IMR-90 (cell line): ENCODE measurements at regions not wholly inside any gene's neighbourhood (a gene's known extent, or its start where the extent isn't known, plus 50 kb on each side); places are given as distances from the start of the nearest gene placed in this dataset.

Experiments used
- ATAC-seq: fragments of 200-7000 bp; cut with Tn5 transposase; 2 replicates; pipeline ENCODE4 v1.9.1; 2020; ENCODE audit warnings: low read depth, mild to moderate bottlenecking, moderate library complexity
- BruUV-seq: library from RNA; stranded (reverse); fragments of 400-500 nt; replicated peaks from 2 replicates; lab custom pipeline; 2021; lab: Mats Ljungman, UMichigan
- CTCF ChIA-PET: fragments of 300-600 bp; formaldehyde crosslinking; extraction: SDS; loops from one replicate; lab custom pipeline; 2021; ENCODE audit warnings: antibody characterized with exemption; lab: Yijun Ruan, JAX
- POLR2A ChIA-PET: fragments of 300-600 bp; sonication (Branson Sonifier 250); formaldehyde crosslinking; loops from one replicate; lab custom pipeline; 2022; ENCODE audit warnings: antibody characterized with exemption; ENCODE audit not compliant: unreplicated experiment; lab: Charles Lee
- DNase-seq: peaks from one replicate; pipeline ENCODE4 v3.0.0; 2013
- H2AFZ ChIP-seq: replicated peaks from 2 replicates; pipeline ENCODE3; 2013; ENCODE audit warnings: low read length, mild to moderate bottlenecking; ENCODE audit not compliant: poor library complexity
- H2AK5ac ChIP-seq: 2 replicates; pipeline ENCODE4 v1.6.1; 2013; ENCODE audit warnings: low read depth, low read length, inconsistent platforms
- H2AK9ac ChIP-seq: replicated peaks from 2 replicates; pipeline ENCODE3; 2013; ENCODE audit warnings: mild to moderate bottlenecking, low read depth, low read length, moderate library complexity; ENCODE audit not compliant: poor library complexity
- H2BK120ac ChIP-seq: 2 replicates; pipeline ENCODE4 v1.6.1; 2013; ENCODE audit warnings: low read depth, low read length, inconsistent platforms
- H2BK15ac ChIP-seq: 3 replicates; pipeline ENCODE4 v1.6.1; 2013; ENCODE audit warnings: low read depth, low read length, inconsistent platforms
- H2BK20ac ChIP-seq: 2 replicates; pipeline ENCODE4 v1.6.1; 2013; ENCODE audit warnings: low read depth, mild to moderate bottlenecking, inconsistent platforms, low read length, moderate library complexity
- H2BK5ac ChIP-seq: 2 replicates; pipeline ENCODE4 v1.6.1; 2013; ENCODE audit warnings: mild to moderate bottlenecking, low read depth, low read length, inconsistent platforms; ENCODE audit not compliant: poor library complexity, severe bottlenecking
- H3K14ac ChIP-seq: replicated peaks from 2 replicates; pipeline ENCODE4 v1.6.1; 2013; ENCODE audit warnings: low read depth, low read length, inconsistent platforms
- H3K18ac ChIP-seq: 2 replicates; pipeline ENCODE4 v1.6.1; 2013; ENCODE audit warnings: low read depth, low read length, control low read depth
- H3K23ac ChIP-seq: 2 replicates; pipeline ENCODE4 v1.6.1; 2013; ENCODE audit warnings: low read depth, low read length, inconsistent platforms
- H3K27ac ChIP-seq: 2 replicates; pipeline ENCODE4 v1.5.1; 2013; ENCODE audit warnings: mild to moderate bottlenecking, control low read depth, low read length; ENCODE audit not compliant: insufficient read depth
- H3K27me3 ChIP-seq: 2 replicates; pipeline ENCODE4 v1.6.1; 2013; ENCODE audit warnings: low read length; ENCODE audit not compliant: control insufficient read depth, insufficient read depth
- H3K36me3 ChIP-seq: 2 replicates; pipeline ENCODE4 v1.6.1; 2013; ENCODE audit warnings: low read length, mixed read lengths; ENCODE audit not compliant: control insufficient read depth, insufficient read depth
- H3K4ac ChIP-seq: 2 replicates; pipeline ENCODE4 v1.6.1; 2013; ENCODE audit warnings: low read depth, low read length, inconsistent platforms
- H3K4me1 ChIP-seq: 2 replicates; pipeline ENCODE4 v1.6.1; 2013; ENCODE audit warnings: low read length, mixed read lengths; ENCODE audit not compliant: control insufficient read depth, insufficient read depth
- H3K4me2 ChIP-seq: 2 replicates; pipeline ENCODE4 v1.6.1; 2013; ENCODE audit warnings: low read depth, mild to moderate bottlenecking, control low read depth, low read length, moderate library complexity
- H3K4me3 ChIP-seq: 2 replicates; pipeline ENCODE4 v1.5.1; 2013; ENCODE audit warnings: low read depth, mild to moderate bottlenecking, control low read depth, low read length, moderate library complexity; ENCODE audit not compliant: insufficient read depth
- H3K56ac ChIP-seq: 2 replicates; pipeline ENCODE4 v1.6.1; 2013; ENCODE audit warnings: low read length, inconsistent platforms; ENCODE audit not compliant: insufficient read depth; ENCODE audit errors: extremely low read depth
- H3K79me1 ChIP-seq, 2 experiments: 2 replicates each; pipeline ENCODE4 v1.6.1; 2013; ENCODE audit warnings: low read length in 2 of 2, inconsistent platforms in 1 of 2, low read depth in 1 of 2
- H3K9ac ChIP-seq: 2 replicates; pipeline ENCODE4 v1.6.1; 2013; ENCODE audit warnings: low read depth, low read length, control low read depth
- H3K9me1 ChIP-seq: 2 replicates; pipeline ENCODE4 v1.6.1; 2013; ENCODE audit warnings: low read length, inconsistent platforms; ENCODE audit not compliant: insufficient read depth
- H3K9me3 ChIP-seq: 2 replicates; pipeline ENCODE4 v1.6.1; 2013; ENCODE audit warnings: low read length; ENCODE audit not compliant: control insufficient read depth, insufficient read depth
- H4K20me1 ChIP-seq: 2 replicates; pipeline ENCODE4 v1.6.1; 2013; ENCODE audit warnings: low read length, inconsistent platforms; ENCODE audit not compliant: insufficient read depth
- H4K5ac ChIP-seq: 2 replicates; pipeline ENCODE4 v1.6.1; 2013; ENCODE audit warnings: mild to moderate bottlenecking, low read depth, low read length, control low read depth
- H4K8ac ChIP-seq, 2 experiments: 2 replicates each; pipeline ENCODE4 v1.6.1; 2013; ENCODE audit warnings: low read depth in 2 of 2, low read length in 2 of 2, control low read depth in 1 of 2, inconsistent platforms in 1 of 2
- H4K91ac ChIP-seq: 2 replicates; pipeline ENCODE4 v1.6.1; 2013; ENCODE audit warnings: low read depth, low read length, inconsistent platforms; ENCODE audit not compliant: insufficient read depth
- BHLHE40 ChIP-seq: fragments of 150-350 bp; IDR thresholded peaks from 2 replicates; pipeline ENCODE4 v1.6.1; 2016; ENCODE audit warnings: mild to moderate bottlenecking, low read depth, low read length
- CEBPB ChIP-seq: IDR thresholded peaks from 2 replicates; pipeline ENCODE4 v1.6.1; 2012; ENCODE audit warnings: low read depth, low read length, improper control_type of control experiment
- CHD1 ChIP-seq: IDR thresholded peaks from 2 replicates; pipeline ENCODE4 v1.6.1; 2012; ENCODE audit warnings: low read depth, low read length, improper control_type of control experiment
- FOS ChIP-seq: fragments of 150-350 bp; IDR thresholded peaks from 2 replicates; pipeline ENCODE4 v1.6.1; 2016; ENCODE audit warnings: low read depth, low read length
- MAFK ChIP-seq: IDR thresholded peaks from 2 replicates; pipeline ENCODE4 v1.6.1; 2012; ENCODE audit warnings: low read depth, low read length, improper control_type of control experiment
- MAZ ChIP-seq: IDR thresholded peaks from 2 replicates; pipeline ENCODE4 v1.6.1; 2012; ENCODE audit warnings: low read depth, mild to moderate bottlenecking, low read length, improper control_type of control experiment, moderate library complexity, borderline replicate concordance
- MXI1 ChIP-seq: IDR thresholded peaks from 2 replicates; pipeline ENCODE4 v1.6.1; 2012; ENCODE audit warnings: low read depth, mild to moderate bottlenecking, low read length, moderate library complexity, borderline replicate concordance
- NFE2L2 ChIP-seq: fragments of 150-350 bp; IDR thresholded peaks from 2 replicates; pipeline ENCODE4 v1.6.1; 2016; ENCODE audit warnings: low read depth, mild to moderate bottlenecking, low read length
- POLR2A ChIP-seq: IDR thresholded peaks from 2 replicates; pipeline ENCODE4 v1.6.1; 2012; ENCODE audit warnings: mild to moderate bottlenecking, low read depth, low read length
- RAD21 ChIP-seq: IDR thresholded peaks from 2 replicates; pipeline ENCODE4 v1.6.1; 2012; ENCODE audit warnings: low read length, improper control_type of control experiment
- RCOR1 ChIP-seq: IDR thresholded peaks from 2 replicates; pipeline ENCODE4 v1.6.1; 2012; ENCODE audit warnings: mild to moderate bottlenecking, low read length, improper control_type of control experiment; ENCODE audit not compliant: insufficient replicate concordance
- RFX5 ChIP-seq: IDR thresholded peaks from 2 replicates; pipeline ENCODE4 v1.8.0; 2012; ENCODE audit warnings: low read depth, mild to moderate bottlenecking, low read length, moderate library complexity
- SMC3 ChIP-seq: fragments of 150-350 bp; IDR thresholded peaks from 2 replicates; pipeline ENCODE4 v1.6.1; 2016; ENCODE audit warnings: low read depth, mild to moderate bottlenecking, antibody characterized with exemption, low read length, moderate library complexity
- WGBS, 2 experiments: methylation state at CpG; one replicate each; pipeline versions ENCODE4 v1.1.5 to v1.1.7; 2013; ENCODE audit warnings: missing lambda C conversion rate in 2 of 2; ENCODE audit not compliant: insufficient read length in 1 of 2; ENCODE audit errors: extremely low coverage in 2 of 2; 5-methylcytosine and 5-hydroxymethylcytosine counted together
- dilution Hi-C: fragments of 300-500 bp; cut with HindIII; formaldehyde crosslinking; loops from one replicate; pipeline ENCODE4 v1.14.3; 2018; ENCODE audit warnings: low sequenced_read_pairs; ENCODE audit not compliant: unreplicated experiment
- in situ Hi-C: fragments of 300-500 bp; cut with MboI; formaldehyde crosslinking; loops from 3 replicates; pipeline ENCODE4 v1.14.3; 2019; ENCODE audit warnings: low sequenced_read_pairs, inconsistent platforms, mixed read lengths
- intact Hi-C: fragments of 100-400 bp; cut with micrococcal nuclease; formaldehyde crosslinking; loops from 2 replicates; pipeline ENCODE4 v1.10.0; 2022
- TF ChIP-seq, protein P1 (sequence below): fragments of 150-350 bp; IDR thresholded peaks from 2 replicates; pipeline ENCODE4 v1.6.1; 2016; ENCODE audit warnings: low read depth, mild to moderate bottlenecking, low read length, moderate library complexity, borderline replicate concordance
- TF ChIP-seq, protein P2 (sequence below): conservative IDR thresholded peaks from 2 replicates; pipeline ENCODE4 v1.5.1; 2012; ENCODE audit warnings: mild to moderate bottlenecking, low read depth, low read length, improper control_type of control experiment
- TF ChIP-seq, protein P3 (sequence below): fragments of 150-350 bp; IDR thresholded peaks from 2 replicates; pipeline ENCODE4 v1.6.1; 2017; ENCODE audit warnings: mild to moderate bottlenecking, antibody characterized with exemption, low read length, low read depth

DNA sequence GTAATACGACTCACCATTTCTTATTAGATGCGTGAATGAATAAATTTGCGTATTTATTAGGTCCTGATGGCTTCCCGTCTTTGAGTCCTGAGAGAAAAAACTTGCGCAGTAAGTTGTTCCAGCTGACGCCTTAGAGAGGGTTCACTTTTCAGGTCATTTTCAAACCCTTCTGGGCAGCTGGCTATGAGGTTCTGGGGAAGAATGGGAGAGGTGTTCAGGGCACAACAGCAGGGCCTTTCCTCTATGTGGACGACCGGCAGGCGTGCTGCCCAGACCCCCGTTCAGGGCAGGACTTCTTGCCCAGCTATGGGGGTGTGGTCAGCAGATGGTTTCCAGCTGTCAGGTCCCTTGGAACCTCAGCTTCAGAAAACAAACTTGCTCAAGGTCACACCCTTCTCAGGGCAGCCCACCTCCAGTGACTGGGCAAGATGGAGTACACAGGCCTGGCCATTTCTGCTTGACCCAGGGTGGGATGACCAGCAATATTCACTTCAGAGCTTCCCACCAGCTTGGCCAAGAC lies 61.1 kb upstream of the TNP1 start:
- Histone ChIP-seq H3K56ac (no peak overlapping the region), H3K14ac (no peak overlapping the region), H4K5ac (no peak overlapping the region), H4K8ac (no peak overlapping the region), H3K4me3 (no peak overlapping the region), H3K79me1 (no peaks in the 10 kb centered on the region), H2BK120ac (no peak overlapping the region), H3K27me3 (no peaks in the 10 kb centered on the region), H2BK20ac (no peak overlapping the region), H3K9me1 (peaks cover 6% of the 10 kb centered on the region; the same call in 1 of the 2 replicates), H2AK5ac (no peak overlapping the region), H3K36me3 (no peaks in the 10 kb centered on the region), H2AK9ac (no peak overlapping the region), H4K20me1 (no peaks in the 10 kb centered on the region), H3K9ac (no peak overlapping the region), H2BK5ac (no peak overlapping the region), H3K23ac (no peak overlapping the region), H3K18ac (no peak overlapping the region), H3K9me3 (no peaks in the 10 kb centered on the region), H3K4ac (no peak overlapping the region), H2BK15ac (no peak overlapping the region), H2AFZ (no peak overlapping the region), H3K27ac (no peak overlapping the region), H4K91ac (no peak overlapping the region), H3K4me1 (peaks cover 3% of the 10 kb centered on the region; the same call in 1 of the 2 replicates), H3K4me2 (no peak overlapping the region)
- intact Hi-C loops (no loop called here), dilution Hi-C loops (no loop called here), in situ Hi-C loops (no loop called here)
- ATAC-seq (no peak), DNase-seq (no peak)
- CTCF ChIA-PET = no interaction called here
- WGBS, 2 experiments = 100% methylated on average over 4 of the region's 10 CpGs; no CpG with 5 or more reads in 1 of the 2 experiments
- BruUV-seq = no TSS peak
- POLR2A ChIA-PET = no interaction called here
- TF ChIP-seq POLR2A (no peak), NFE2L2 (no peak), MAZ (no peak), BHLHE40 (no peak), RFX5 (no peak), MXI1 (no peak), FOS (no peak), SMC3 (no peak), RCOR1 (no peak), CHD1 (no peak), MAFK (no peak), CEBPB (no peak), RAD21 (no peak)
- TF ChIP-seq, protein P1, sequence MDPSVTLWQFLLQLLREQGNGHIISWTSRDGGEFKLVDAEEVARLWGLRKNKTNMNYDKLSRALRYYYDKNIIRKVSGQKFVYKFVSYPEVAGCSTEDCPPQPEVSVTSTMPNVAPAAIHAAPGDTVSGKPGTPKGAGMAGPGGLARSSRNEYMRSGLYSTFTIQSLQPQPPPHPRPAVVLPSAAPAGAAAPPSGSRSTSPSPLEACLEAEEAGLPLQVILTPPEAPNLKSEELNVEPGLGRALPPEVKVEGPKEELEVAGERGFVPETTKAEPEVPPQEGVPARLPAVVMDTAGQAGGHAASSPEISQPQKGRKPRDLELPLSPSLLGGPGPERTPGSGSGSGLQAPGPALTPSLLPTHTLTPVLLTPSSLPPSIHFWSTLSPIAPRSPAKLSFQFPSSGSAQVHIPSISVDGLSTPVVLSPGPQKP = no peak
- TF ChIP-seq, protein P2, sequence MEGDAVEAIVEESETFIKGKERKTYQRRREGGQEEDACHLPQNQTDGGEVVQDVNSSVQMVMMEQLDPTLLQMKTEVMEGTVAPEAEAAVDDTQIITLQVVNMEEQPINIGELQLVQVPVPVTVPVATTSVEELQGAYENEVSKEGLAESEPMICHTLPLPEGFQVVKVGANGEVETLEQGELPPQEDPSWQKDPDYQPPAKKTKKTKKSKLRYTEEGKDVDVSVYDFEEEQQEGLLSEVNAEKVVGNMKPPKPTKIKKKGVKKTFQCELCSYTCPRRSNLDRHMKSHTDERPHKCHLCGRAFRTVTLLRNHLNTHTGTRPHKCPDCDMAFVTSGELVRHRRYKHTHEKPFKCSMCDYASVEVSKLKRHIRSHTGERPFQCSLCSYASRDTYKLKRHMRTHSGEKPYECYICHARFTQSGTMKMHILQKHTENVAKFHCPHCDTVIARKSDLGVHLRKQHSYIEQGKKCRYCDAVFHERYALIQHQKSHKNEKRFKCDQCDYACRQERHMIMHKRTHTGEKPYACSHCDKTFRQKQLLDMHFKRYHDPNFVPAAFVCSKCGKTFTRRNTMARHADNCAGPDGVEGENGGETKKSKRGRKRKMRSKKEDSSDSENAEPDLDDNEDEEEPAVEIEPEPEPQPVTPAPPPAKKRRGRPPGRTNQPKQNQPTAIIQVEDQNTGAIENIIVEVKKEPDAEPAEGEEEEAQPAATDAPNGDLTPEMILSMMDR = no peak
- TF ChIP-seq, protein P3, sequence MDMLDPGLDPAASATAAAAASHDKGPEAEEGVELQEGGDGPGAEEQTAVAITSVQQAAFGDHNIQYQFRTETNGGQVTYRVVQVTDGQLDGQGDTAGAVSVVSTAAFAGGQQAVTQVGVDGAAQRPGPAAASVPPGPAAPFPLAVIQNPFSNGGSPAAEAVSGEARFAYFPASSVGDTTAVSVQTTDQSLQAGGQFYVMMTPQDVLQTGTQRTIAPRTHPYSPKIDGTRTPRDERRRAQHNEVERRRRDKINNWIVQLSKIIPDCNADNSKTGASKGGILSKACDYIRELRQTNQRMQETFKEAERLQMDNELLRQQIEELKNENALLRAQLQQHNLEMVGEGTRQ = no peak
